ENCODE measurements at regions not wholly inside any gene's neighbourhood (a gene's known extent, or its start where the extent isn't known, plus 50 kb on each side); places are given as distances from the start of the nearest gene placed in this dataset.

DNA sequence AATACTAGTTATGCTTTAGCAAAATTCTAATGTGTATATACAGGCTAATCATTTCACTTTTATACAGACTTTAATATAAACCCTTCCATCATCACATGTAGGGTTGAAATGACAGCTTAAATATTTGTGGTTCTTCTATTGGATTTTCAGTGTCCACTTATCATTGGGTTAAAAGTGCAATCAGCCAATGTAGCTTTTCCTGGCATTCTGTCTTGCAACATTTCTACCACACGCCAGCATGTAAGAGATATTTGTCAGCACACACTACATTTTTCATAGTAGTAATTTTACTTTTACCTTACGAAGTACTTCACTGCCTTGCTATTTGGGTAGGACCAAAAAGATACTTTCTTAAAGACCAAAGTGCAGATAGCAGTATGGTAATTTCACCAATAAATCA, 252.0 kb downstream of the TBX18 start:
- no peak for DNase-seq
- no peak overlapping the region for H3K4me3 ChIP-seq
- H3K9me3 ChIP-seq, result no peaks in the 10 kb centered on the region
- in situ Hi-C loops (cut with MboI; ENCODE audit: low pct_ligation_motif_present in 1 of 4, low pct_unique_long_range_greater_than_20kb in 1 of 4, low sequenced_read_pairs in 3 of 4), result no loop called here
- TF ChIP-seq, protein P1, sequence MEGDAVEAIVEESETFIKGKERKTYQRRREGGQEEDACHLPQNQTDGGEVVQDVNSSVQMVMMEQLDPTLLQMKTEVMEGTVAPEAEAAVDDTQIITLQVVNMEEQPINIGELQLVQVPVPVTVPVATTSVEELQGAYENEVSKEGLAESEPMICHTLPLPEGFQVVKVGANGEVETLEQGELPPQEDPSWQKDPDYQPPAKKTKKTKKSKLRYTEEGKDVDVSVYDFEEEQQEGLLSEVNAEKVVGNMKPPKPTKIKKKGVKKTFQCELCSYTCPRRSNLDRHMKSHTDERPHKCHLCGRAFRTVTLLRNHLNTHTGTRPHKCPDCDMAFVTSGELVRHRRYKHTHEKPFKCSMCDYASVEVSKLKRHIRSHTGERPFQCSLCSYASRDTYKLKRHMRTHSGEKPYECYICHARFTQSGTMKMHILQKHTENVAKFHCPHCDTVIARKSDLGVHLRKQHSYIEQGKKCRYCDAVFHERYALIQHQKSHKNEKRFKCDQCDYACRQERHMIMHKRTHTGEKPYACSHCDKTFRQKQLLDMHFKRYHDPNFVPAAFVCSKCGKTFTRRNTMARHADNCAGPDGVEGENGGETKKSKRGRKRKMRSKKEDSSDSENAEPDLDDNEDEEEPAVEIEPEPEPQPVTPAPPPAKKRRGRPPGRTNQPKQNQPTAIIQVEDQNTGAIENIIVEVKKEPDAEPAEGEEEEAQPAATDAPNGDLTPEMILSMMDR (IDR thresholded peaks at IDR 0.05), result no peak
- TF ChIP-seq EP300 (IDR thresholded peaks at IDR 0.05; ENCODE audit: low read depth) (no peak), POLR2A (IDR thresholded peaks at IDR 0.05) (no peak), POLR2AphosphoS5 (IDR thresholded peaks at IDR 0.05) (no peak)
- WGBS, 2 donors (ENCODE audit: low coverage in 1 of 2), result 58 to 66% methylated on average over 2 of the region's 2 CpGs
- H3K36me3 ChIP-seq, result no peaks in the 10 kb centered on the region
- H3K4me1 ChIP-seq, result no peaks in the 10 kb centered on the region
- intact Hi-C loops (cut with DNase I; ENCODE audit: low total_unique reads), result no loop called here
- H3K27ac ChIP-seq, result no peak overlapping the region
- no peaks in the 10 kb centered on the region for H3K27me3 ChIP-seq

DNA sequence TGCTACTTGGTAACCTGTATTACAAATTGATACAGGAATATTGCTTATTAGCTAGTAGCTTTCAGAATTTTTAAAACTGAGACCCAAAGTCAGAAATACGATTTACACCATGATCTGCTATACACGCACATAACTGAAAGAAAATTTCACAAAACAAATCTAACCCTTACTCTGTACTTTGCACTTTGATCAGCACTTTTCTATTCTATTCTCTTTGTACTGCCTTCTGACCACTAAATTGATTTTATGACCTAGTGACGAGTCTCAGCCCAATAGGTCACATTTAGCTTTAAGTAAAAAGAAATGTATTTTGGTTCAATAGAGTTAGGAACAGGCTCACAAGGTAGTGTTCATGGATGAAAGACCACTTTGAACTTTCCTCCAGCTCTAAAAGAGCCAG, 252.5 kb downstream of the TBX18 start:
- intact Hi-C loops (cut with DNase I; ENCODE audit: low total_unique reads) (no loop called here), in situ Hi-C loops (cut with MboI; ENCODE audit: low pct_ligation_motif_present in 1 of 4, low pct_unique_long_range_greater_than_20kb in 1 of 4, low sequenced_read_pairs in 3 of 4) (no loop called here)
- WGBS, 2 donors (ENCODE audit: low coverage in 1 of 2), result 49 to 55% methylated on average over 3 of the region's 3 CpGs
- H3K27ac ChIP-seq, result no peak overlapping the region
- H3K36me3 ChIP-seq, result no peaks in the 10 kb centered on the region
- H3K4me1 ChIP-seq, result no peaks in the 10 kb centered on the region
- H3K9me3 ChIP-seq, result no peaks in the 10 kb centered on the region
- DNase-seq, result no peak
- TF ChIP-seq EP300 (IDR thresholded peaks at IDR 0.05; ENCODE audit: low read depth) (no peak), POLR2AphosphoS5 (IDR thresholded peaks at IDR 0.05) (no peak), POLR2A (IDR thresholded peaks at IDR 0.05) (no peak)
- TF ChIP-seq, protein P1 (IDR thresholded peaks at IDR 0.05), result no peak
- H3K27me3 ChIP-seq, result no peaks in the 10 kb centered on the region
- no peak overlapping the region for H3K4me3 ChIP-seq

DNA sequence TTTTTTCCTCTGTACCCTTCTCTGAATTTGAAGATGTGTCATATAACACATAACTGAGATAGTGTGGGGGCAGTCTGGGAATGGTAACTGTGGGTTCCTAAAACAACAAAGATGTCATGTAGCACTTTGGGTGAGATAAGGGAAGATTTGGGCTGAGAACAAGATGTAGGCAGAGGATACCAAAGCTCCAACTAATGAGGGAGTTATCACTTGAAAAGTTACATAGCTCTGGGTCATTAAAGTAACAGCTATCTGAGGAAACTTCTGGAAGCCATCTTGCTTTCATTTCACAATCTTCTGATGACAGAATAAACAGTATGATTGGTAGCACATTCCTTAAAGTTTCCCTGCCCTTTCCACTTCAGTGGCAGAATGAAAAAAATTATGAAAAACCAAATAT, 255.4 kb downstream of the TBX18 start:
- TF ChIP-seq, protein P1 (IDR thresholded peaks at IDR 0.05), result no peak
- TF ChIP-seq POLR2A (IDR thresholded peaks at IDR 0.05) (no peak), POLR2AphosphoS5 (IDR thresholded peaks at IDR 0.05) (no peak), EP300 (IDR thresholded peaks at IDR 0.05; ENCODE audit: low read depth) (no peak)
- Histone ChIP-seq H3K4me3 (no peak overlapping the region), H3K36me3 (no peaks in the 10 kb centered on the region), H3K27me3 (no peaks in the 10 kb centered on the region), H3K4me1 (no peaks in the 10 kb centered on the region), H3K9me3 (no peaks in the 10 kb centered on the region), H3K27ac (no peak overlapping the region)
- DNase-seq, result no peak
- in situ Hi-C loops (cut with MboI; ENCODE audit: low pct_ligation_motif_present in 1 of 4, low pct_unique_long_range_greater_than_20kb in 1 of 4, low sequenced_read_pairs in 3 of 4), result no loop called here
- intact Hi-C loops (cut with DNase I; ENCODE audit: low total_unique reads), result no loop called here

DNA sequence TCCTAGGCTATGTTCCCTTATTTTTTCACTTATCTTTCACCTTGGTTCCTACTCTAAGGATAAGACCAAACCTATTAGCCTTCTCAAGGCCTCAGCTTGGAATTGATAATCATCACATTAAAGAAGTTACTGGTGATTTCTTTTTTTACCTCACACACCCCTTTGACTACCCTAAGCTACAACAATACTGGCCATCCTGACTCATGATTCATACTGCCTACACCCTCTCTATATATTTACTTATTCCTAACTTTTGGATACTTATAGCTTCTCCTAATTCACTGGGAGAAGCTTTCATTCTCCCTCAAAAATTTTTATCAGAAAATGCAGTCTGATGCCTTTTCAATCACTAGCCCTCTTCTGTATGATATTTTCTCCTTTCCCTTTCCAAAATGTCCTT, 256.1 kb downstream of the TBX18 start:
- H3K4me3 ChIP-seq, result no peak overlapping the region
- in situ Hi-C loops (cut with MboI; ENCODE audit: low pct_ligation_motif_present in 1 of 4, low pct_unique_long_range_greater_than_20kb in 1 of 4, low sequenced_read_pairs in 3 of 4), result no loop called here
- H3K27ac ChIP-seq, result no peak overlapping the region
- intact Hi-C loops (cut with DNase I; ENCODE audit: low total_unique reads), result no loop called here
- no peaks in the 10 kb centered on the region for H3K9me3 ChIP-seq
- H3K27me3 ChIP-seq, result no peaks in the 10 kb centered on the region
- TF ChIP-seq EP300 (IDR thresholded peaks at IDR 0.05; ENCODE audit: low read depth), result no peak
- no peak for TF ChIP-seq POLR2A (IDR thresholded peaks at IDR 0.05)
- TF ChIP-seq, protein P1 (IDR thresholded peaks at IDR 0.05), result no peak
- no peak for TF ChIP-seq POLR2AphosphoS5 (IDR thresholded peaks at IDR 0.05)
- no peaks in the 10 kb centered on the region for H3K4me1 ChIP-seq
- no peaks in the 10 kb centered on the region for H3K36me3 ChIP-seq
- no peak for DNase-seq
